H1 (cell line): ENCODE measurements at regions not wholly inside any gene's neighbourhood (a gene's known extent, or its start where the extent isn't known, plus 50 kb on each side); places are given as distances from the start of the nearest gene placed in this dataset.

ENCODE experiments used
- CHD1 ChIP-seq: IDR thresholded peaks from 2 replicates; pipeline ENCODE4 v1.6.1; 2012; ENCODE audit warnings: low read depth, low read length, improper control_type of control experiment
- KDM1A ChIP-seq: fragments of 200-600, 300-600 bp; sonication (generic); IDR thresholded peaks from 2 replicates; pipeline ENCODE4 v1.7.1; 2016; ENCODE audit warnings: mild to moderate bottlenecking, low read length, borderline replicate concordance
- SP2 ChIP-seq: IDR thresholded peaks from 2 replicates; pipeline ENCODE4 v1.6.1; 2012; ENCODE audit warnings: mild to moderate bottlenecking, low read length, inconsistent platforms
- SRF ChIP-seq: IDR thresholded peaks from 2 replicates; pipeline ENCODE4 v1.6.1; 2011; ENCODE audit warnings: mild to moderate bottlenecking, low read depth, low read length, moderate library complexity
- TEAD4 ChIP-seq: IDR thresholded peaks from 2 replicates; pipeline ENCODE4 v1.6.1; 2012; ENCODE audit warnings: low read depth, low read length, inconsistent platforms, mixed read lengths

DNA sequence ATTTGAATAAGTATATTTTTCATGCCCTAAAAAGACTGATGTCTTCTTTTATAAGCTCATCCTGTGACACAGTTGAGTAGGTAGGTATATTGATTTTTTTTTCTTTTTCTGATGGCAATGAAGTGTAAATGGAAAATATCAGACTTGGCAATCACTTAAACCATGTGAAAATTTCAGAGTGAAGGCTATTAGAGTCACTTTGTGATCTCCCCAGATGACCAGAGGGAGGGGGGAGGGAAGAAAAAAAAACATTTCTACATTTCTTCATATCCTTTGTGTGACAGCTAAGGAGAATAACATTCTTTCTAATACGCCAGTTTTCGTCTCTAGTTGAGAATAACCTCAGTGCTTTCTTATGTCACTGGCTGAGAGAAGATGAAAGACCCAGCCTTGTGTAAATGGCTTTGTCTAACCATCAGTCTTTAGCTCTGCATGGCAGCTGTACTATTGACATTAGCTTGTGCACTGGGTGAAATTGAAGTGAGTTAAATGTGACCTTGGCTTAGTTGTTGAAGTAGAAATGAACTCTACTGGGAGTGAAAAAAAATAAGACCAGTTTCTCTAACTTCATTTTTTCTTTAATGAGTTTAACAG is 332.1 kb upstream of the DACH1 start (continued):
- TF ChIP-seq SP2 (no peak), CHD1 (no peak), TEAD4 (no peak), KDM1A (no peak), SRF (no peak)
- TF ChIP-seq, all 59 proteins: peak for 0
